Hematopoietic multipotent progenitor cell treated with erythropoietin and hydrocortisone succinate and interleukin-3 and kit ligand, for 6 days (in vitro differentiated cells): ENCODE measurements at regions not wholly inside any gene's neighbourhood (a gene's known extent, or its start where the extent isn't known, plus 50 kb on each side); places are given as distances from the start of the nearest gene placed in this dataset.
"Not testable (repeated sequence)": the region's sequence is repeated elsewhere in the genome, so short reads cannot be mapped to it uniquely, and the experiment has no call there.

Experiments
- DNase-seq: peaks from one replicate; pipeline ENCODE4 v3.0.0-alpha.2; 2015

DNA sequence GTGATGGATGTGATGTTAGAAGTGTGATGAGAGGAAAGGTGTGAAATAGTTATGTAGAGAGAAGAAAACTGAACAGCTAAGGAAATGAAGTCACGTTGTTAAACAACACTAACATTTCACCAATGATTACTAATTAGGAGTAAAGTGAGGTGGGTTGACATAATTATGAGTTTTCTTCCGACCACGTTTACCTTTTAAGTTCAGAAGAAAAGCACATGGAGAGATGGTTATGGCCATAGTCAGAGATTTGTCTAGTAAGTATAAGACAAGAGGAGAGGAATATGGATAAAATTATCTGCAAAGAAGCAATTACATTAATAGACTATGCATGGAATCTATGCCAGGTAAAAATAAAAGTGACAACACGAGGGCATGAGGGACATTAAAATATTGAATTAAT, 551.3 kb upstream of the TECRL start:
- DNase-seq = no peak

DNA sequence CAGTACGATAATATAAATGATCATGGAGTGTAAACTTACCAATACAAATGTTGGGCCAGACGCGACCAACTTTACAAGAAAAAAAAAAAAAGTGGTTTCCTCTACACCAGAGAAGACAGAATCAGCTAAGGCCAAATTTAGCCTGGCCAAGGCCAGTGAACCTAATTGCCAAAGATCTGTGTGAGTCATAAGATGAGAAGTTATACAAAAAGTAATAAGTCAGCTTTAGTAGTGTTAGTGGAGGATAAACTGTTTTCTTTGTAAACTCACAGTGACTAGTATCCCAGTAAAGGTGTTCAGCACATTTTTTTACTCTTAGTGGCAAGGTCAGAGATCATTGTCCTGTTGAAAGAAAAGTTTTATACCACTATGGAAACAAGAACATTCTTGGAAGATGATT, 531.4 kb upstream of the TECRL start:
- DNase-seq = no peak

DNA sequence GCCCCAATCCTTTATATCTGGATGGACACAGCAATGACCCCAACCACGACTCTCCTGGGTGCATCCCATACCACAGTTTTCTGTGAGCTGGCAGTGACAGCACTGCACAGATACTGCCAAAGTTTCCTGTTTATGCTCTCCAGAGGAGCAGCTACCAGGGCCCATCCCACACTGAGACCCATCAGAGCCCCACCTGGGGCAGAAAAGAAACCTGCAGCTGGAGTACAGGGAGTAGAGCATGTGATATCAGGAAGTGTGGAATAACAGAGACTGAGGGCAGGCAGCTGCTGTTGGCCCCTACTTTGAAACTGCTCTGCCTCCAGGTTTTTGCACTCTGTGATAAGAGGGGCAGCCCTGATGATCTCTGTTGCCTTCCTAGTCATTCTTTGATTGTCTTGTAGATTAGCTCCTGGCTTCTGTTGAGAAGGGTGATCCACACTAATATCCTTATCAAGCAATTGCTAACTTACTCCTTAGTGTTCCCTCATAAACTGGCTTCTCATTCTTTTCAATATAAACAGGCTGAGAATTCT, 526.3 kb upstream of the TECRL start:
- DNase-seq = no peak

DNA sequence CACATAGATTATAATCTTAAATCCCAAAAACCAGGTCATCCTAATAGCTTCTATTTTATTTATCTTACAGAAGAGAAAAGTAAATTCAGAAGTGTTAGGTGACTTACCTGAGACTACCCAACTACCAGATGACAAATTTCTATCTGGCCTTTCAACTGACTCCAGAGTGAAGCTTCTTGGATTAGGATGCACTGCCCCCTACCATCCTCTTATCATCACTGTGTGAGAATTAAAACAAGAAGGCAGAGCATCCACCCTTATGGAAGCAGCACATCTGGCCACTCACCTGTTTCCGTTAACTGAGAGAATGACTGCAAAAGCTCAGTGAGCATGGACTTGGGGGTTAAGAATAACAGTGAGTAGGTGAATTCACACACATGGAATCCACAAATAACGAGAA, 502.6 kb upstream of the TECRL start:
- DNase-seq = no peak

DNA sequence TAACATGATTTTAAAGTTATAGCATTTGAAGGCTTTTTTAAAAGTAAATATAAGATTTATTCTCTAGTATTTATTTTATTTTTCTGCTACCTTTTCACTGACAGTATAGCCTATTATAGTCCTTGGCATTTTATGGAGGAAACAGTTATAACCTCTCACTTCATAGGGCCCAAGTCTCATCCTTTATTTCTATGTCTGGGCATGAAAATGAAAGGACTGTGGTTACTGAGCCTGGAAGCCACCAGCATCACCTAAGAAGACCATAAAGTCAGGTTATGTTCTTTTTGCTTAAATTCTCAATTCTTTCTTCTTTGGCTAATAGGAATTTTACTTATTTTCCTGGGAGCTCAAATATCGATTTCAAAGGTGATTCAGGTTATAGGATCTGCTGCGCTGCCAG, 494.7 kb upstream of the TECRL start:
- DNase-seq = no peak

DNA sequence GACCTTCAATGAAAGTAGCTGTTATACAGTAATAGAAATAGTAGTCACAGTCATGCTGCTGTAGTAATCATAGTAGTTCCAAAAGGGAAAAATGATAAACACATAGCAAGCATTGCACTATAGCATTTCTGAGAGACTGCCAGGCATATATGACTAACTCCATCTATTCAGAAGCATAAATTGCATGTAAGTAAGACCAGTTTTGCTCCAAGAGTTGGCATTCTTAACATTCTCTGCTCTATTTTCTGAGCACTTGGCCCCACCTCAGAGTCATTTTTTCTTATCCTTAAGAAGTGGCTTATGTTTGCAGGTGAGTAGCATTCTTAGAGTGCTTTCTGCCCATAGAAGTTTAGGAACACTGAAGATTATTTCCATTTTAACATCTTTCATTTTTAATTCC, 490.3 kb upstream of the TECRL start:
- DNase-seq = no peak

DNA sequence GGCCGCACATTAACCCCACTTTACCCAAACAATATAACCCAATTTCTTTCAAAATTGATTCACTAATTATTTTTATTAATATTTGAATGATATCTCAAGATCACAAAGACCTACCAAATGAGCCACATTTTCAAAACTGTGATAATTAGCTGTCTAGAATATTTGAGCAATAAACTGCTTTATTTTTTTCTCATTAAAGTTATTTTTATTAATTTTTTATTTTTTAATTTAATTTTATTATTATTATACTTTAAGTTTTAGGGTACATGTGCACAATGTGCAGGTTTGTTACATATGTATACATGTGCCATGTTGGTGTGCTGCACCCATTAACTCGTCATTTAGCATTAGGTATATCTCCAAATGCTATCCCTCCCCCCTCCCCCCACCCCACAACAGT, 489.8 kb upstream of the TECRL start:
- not testable (repeated sequence) for DNase-seq

DNA sequence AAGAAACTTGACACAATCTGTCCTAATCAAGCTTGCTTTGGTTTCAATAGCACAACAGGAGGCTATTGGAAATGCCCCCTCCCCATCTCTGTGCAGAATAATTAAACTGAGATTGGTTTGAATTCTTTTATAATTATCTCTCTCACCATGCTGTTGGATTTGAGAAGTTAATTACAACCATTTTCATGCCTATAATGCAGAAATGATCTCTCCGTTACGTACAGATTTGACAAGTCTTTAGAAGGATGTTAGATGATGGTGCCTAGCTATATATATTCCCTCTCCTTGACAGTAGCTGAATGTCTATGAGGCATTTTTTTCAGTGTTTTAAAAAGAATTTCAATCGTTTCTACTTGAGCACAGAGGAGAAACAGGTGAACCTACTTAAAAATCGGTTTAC, 488.4 kb upstream of the TECRL start:
- no peak for DNase-seq

DNA sequence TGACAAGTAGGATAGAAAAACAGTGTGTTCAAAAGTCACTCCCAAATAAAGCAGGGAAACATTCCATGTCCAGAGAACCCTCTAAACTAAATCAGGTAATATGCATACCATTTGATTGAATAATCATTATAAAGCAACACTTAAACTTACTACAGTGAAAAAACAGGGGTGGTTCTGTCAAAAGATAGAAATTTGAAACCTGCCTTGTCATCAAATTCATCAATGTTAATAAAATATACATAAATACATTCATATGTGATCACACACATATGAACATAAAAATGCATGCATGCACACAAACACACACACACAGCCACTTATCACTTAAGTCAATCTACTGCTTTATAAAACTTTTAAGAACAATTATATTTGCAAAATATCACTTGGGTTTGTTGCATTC, 485.8 kb upstream of the TECRL start:
- no peak for DNase-seq

DNA sequence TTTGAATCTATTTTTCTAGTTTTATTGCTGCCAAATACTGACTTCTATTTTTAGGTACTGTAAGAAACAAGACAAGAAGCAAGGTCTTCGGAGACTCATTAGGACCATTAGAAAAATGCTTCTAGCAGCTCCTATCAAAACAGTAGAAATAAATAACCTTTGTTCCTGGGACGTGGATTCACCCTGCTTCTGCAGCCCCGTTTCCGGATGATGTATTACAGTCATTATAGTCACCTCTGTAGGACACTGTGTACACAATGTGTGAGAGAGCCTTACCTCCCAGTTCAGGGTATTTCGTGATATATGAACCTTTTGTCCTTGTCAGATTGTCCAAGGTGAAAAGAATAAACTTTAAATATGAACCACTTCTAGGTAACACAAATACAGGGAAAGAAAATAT, 484.0 kb upstream of the TECRL start:
- no peak for DNase-seq

DNA sequence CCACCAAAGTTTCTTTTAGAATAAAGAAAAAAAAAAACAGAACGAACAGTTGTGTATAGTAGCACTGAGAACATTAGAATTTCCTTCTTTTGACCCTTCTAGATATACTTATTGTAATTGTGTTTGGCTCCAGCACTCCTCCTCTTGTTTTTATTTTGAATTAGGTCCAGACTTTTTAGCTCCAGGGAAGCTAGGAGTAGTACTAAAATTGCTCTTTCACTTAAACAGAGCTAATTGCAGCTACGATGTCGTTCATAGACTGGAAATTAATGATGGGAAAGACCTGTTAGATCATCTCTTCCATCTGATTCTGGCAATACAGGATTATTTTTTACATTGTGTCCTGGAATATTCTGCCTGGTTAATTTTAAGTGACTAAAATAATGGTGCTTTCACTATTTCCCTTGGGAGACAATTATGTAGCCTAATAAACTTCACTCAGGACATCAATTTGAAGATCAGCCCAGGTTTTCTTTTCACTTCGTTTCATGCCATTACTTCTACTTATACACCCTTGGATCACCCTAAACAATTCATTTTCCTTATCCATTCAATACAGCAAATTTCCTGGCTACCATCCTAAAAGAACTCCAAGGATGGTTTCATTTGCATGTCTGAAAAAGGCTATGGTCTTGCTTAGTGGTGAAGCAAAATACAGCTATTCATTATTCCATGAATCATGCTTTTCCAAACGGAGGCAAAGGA, 480.8 kb upstream of the TECRL start:
- DNase-seq = no peak

DNA sequence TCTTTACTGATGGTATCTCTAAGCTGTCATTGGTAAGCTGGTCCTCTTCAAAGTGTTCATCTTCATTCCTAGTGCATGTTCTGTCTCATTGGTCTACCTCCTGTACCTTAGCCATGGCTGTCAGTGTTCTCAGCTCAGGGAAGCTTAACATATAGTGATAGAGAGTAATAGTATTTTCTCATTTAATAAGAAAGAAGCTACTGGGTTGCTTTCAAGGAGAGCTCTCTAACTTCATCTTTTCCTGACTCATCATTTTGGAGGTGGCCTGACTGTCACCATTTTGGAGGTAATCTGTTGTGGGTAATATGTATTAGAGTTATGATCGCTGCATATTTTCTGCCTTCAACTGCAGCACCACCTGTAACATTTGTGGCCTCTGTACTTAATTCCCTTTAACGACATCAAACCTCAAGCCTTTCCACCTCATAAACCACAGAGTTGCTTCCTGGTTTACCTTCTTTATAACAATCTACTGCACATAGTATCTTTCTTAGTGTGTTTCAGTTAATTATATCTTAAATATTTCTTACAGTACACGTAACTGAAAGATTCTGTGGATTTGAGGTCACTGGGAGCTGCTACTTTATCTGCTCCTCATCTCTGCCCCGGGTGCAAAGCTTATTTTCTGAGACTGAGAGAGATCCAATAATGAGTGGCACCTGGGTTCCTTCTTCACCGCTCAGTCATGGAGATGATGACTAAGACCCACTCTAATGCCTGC, 474.0 kb upstream of the TECRL start:
- DNase-seq = no peak

DNA sequence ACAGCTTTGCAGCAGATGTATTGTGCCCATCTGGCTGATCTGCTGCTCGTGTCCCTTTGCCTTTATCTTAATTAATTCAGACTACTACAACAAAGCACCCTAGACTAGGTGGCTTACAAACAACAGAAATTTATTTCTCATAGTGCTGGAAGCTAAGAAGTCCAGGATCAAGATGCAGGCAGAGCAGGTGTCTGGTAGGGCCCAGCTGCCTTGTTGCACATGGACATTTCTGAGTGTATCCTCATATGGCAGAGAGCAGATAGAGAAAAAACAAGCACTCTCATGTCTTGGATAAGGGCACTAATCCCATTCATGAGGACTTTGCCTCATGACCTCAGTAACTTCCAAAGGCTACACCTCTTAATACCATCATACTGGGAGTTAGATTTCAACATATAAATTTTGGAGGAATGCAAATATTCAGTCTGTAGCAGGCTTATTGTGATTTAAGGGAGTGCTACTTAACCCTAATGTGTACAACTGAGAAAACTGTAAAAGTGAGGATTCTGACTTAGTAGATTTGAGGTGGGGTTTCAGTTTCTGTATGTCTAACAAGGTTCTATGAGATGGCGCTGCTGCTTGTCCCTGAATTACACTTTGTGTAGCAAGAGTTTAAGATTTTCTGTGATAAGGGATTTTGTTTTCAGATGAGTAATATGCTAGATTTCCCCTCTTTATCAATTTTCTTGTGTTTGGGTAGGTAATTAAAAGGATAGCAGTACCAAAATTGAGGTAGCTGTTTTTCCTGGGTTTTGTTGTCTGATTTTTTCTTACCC, 473.2 kb upstream of the TECRL start:
- DNase-seq = no peak

DNA sequence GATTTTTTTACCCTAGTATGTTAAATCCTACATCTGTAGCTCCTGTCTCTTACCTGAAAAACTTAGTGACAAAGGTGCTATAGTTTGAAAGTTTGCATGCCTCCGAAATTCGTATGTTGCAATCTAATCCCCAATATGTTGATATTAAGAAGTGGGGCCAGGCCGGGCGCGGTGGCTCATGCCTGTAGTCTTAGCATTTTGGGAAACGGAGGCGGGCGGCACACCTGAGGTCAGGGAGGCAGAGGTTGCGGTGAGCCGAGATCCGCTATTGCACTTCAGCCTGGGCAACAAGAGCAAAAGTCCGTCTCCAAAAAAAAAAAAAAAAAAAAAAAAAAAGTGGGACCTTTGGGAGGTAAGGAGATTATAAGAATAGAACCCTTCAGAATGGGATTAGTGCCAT, 471.3 kb upstream of the TECRL start:
- no peak for DNase-seq

DNA sequence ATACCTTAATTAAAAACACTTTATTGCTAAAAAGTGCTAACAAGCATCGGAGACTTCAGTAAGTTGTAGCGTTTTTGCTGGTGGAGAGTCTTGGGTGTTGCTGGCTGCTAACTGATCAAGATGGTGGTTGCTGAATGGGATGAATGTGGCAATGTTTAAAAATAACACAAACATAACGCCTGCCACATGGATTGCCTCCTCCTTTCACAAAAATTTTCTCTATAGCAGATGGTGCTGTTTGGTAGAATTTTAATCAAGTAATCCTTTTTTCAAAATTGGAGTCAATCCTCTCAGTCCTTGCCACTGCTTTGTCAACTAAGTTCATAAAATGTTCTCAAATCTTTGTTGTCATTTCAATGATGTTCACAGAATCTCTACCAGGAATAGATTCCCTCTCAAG, 466.8 kb upstream of the TECRL start:
- no peak for DNase-seq

DNA sequence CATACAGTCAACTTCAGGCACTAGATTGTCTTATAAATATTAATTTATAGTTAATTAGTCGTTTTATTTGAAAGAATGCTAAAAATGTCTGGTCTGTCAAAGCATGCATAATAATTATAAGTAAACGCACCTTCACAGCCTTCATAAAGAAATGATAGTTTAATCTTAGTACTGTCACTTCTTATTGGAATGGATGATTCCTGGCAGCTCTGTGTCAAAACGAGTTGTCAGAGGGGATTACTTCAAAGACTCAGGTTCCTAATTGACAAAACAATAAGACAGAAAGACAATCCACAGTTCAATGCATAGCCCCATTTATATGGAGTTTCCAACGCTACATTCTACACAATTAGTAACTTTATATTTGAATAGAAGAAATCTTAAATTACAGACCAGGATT, 461.3 kb upstream of the TECRL start:
- no peak for DNase-seq

DNA sequence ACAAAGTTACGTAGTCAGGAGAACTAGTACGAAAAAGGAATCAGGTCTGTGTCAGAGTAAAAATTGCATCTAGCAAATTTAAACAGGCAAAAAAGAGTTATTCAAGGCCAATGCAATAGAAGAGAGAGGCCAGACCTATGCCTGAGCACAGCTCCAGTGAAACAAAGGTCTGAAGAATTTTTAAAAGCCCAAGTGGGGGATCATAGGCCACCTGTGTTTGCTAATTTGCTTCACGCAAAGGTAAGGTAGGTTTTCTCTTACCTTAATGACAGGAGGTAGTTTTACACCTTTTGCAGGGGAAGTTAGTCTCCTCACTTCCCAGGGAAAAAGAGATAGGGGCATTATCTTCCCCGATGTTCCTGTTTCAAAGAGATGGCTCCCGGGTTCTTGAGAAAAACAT, 448.6 kb upstream of the TECRL start:
- DNase-seq = no peak

DNA sequence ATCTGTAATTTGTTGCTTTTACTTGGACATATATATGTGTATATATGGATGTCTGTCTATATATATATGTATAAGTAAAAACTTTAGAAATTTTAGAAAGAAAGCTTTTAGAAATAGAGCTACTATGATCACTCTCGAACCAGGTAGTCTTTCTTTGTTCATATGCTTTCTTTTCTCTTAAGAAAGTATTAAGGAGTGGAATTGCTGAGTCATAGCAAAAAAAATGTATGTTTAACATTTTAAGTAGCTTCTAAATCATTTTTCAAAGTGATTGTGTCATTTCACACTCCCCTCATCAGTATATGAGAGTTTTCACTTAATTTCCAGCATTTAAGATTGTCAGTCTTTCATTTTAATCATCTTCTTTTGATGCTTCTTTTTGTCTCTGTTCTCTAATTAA, 447.9 kb upstream of the TECRL start:
- DNase-seq = no peak

DNA sequence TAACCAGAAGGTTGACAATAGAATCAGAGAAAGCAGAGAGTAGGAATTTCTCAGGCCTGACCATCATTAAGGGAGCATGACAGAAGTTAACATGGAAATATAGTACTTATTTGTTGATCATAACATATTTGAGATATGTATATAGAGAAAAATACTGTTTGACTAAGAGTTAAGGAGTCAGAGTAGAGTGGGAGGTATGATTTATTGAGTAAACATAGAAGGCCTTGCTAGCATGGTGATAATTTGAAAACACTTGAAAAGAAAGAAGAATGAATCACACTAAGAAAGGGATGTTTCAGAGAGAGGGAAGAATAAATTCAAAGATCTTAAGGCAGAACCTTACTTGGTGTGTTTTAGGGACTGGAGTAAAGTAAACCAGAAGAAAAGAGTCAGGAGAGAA, 437.2 kb upstream of the TECRL start:
- DNase-seq = no peak

DNA sequence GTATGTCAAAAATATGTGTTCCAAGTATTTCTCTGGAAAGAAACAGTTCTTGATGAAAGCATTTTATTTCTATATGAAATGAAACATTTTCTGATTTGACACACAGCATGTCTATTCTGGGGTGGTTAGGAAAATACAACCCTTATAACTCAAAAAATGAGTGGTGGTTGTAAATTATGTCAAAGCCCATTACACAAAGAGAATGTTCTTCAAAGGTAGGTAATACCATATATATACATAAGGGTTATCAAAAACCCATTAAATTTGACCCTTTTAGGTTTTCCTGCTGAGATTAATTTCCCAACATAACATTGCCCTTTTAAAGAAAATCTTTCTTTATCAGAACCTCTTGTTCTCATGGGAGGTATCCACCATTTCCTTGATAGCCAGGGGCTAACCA, 420.5 kb upstream of the TECRL start:
- DNase-seq = no peak

DNA sequence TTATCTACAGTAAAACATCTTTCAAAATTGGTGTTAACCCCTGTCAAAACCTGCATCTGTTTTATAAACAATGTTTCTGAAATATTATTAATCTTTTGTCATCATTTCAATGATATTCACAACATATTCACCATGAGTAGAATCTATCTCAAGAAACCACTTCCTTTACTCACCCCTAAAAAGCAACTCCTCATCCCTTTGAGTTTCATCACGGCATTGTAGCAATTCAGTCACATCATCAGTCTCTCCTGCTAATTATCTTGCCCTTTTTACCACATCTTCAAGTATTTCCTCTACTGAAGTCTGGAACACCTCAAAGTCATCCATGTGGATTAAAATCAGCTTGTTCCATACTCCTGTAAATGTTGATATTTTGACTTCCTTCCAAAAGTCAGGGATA, 415.3 kb upstream of the TECRL start:
- DNase-seq = no peak

DNA sequence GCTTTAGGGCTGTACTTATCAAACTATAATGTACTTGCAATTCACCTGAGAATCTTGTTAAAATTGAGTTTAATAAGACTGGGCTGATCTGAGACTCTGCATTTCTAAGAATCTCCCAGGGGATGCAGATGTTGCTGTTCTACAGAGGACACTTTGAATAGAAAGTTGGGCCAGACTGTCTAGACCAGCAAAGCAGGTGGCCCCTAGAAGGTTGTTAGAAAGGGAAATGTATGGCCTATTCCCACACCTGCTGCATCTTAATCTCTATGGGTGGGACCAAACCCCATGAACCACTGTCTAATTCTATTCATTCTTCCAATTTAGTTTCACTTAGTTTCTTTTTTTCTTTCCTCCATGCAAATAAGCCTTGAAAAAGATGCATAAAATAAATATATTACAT, 413.2 kb upstream of the TECRL start:
- no peak for DNase-seq

DNA sequence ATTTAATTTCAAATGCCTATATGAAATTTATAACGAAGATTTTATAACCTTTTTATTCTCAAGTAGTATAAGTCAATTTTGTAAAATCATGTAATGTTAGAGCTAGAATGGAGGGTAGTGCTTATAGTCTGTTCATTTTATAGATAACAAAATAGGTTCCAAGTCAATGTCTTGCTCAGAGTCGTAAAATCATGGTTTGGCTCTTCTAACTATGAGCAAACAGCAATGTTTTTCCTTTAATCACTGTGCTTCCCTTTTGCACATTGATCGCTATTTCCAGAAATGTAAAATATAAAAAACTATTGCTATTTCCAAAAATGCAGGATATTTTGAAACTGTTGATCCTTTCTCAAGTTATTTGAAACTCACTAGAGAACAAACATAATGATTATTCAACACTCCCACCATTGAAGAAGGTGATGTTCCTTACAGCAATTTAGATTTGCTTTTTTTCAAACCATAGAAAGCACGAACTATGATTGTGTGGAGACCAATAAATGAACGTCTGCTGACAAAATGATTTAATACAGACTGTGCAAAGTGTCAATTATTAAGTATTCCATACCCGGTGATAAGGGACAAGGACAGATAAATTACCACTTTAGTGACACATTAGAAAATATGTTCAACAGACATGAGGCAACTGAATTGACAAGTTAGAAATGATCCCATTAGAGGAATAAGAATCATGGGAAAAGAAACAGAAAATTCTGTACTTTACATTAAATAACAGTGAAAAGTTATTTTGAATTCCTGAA, 412.1 kb upstream of the TECRL start:
- no peak for DNase-seq
